ENCODE measurements at regions not wholly inside any gene's neighbourhood (a gene's known extent, or its start where the extent isn't known, plus 50 kb on each side); places are given as distances from the start of the nearest gene placed in this dataset.

DNA sequence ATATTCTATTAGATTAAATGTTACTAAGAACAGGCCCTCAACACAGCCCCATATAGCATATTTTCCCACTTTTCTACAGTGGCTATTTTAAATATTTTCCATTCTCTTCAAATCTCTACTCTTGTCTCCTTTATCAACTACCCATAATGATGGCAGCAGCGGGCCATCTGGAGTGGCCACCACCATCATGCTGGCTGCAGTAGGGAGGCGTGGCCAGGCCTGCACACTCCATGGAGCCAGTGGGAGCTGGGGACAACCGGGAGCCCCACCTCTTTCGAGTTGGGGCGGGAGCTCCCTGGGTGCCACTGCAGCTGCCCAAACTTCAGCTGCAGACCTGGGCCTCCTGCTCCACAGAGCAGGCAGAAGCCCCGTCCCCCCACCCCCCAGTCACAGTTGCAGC lies 98.4 kb upstream of the RANBP6 start:
- TF ChIP-seq, protein P1, sequence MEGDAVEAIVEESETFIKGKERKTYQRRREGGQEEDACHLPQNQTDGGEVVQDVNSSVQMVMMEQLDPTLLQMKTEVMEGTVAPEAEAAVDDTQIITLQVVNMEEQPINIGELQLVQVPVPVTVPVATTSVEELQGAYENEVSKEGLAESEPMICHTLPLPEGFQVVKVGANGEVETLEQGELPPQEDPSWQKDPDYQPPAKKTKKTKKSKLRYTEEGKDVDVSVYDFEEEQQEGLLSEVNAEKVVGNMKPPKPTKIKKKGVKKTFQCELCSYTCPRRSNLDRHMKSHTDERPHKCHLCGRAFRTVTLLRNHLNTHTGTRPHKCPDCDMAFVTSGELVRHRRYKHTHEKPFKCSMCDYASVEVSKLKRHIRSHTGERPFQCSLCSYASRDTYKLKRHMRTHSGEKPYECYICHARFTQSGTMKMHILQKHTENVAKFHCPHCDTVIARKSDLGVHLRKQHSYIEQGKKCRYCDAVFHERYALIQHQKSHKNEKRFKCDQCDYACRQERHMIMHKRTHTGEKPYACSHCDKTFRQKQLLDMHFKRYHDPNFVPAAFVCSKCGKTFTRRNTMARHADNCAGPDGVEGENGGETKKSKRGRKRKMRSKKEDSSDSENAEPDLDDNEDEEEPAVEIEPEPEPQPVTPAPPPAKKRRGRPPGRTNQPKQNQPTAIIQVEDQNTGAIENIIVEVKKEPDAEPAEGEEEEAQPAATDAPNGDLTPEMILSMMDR (conservative IDR thresholded peaks at IDR 0.05; ENCODE audit: low read length) = no peak
- TF ChIP-seq EZH2phosphoT487 (IDR thresholded peaks at IDR 0.05; ENCODE audit: borderline replicate concordance, low read depth, low read length) = no peak
